SK-N-SH (cell line): ENCODE measurements at regions not wholly inside any gene's neighbourhood (a gene's known extent, or its start where the extent isn't known, plus 50 kb on each side); places are given as distances from the start of the nearest gene placed in this dataset.
A peak's percentile ranks its signal among the peaks of the same experiment; 100 is the strongest.

Experiments
- CTCF ChIA-PET: fragments of 300-600, 350-600 bp; formaldehyde crosslinking; extraction: SDS; loops from one replicate; lab custom pipeline; 2021; lab: Yijun Ruan, JAX
- POLR2A ChIA-PET: fragments of 350-600 bp; sonication (Branson Sonifier 250); formaldehyde crosslinking; extraction: SDS; loops from one replicate; lab custom pipeline; 2020; ENCODE audit warnings: antibody characterized with exemption, inconsistent platforms; lab: Yijun Ruan, JAX
- DNase-seq: peaks from one replicate; pipeline ENCODE4 v3.0.0; 2012
- H2AFZ ChIP-seq: fragments of 200-600 bp; sonication (generic); 2 replicates; pipeline ENCODE4 v1.8.1; 2016; ENCODE audit warnings: antibody characterized with exemption, mild to moderate bottlenecking, low read depth
- H3F3A ChIP-seq: fragments of 200-600 bp; sonication (generic); replicated peaks from 2 replicates; pipeline ENCODE3; 2016; ENCODE audit warnings: antibody characterized with exemption, mild to moderate bottlenecking; ENCODE audit not compliant: insufficient read depth
- H3K27ac ChIP-seq, 2 experiments: fragments of 200-500 bp in 1 of 2; fragments of 200-600 bp in 1 of 2; sonication (Bioruptor generic) in 1 of 2; sonication (generic), shearing (Covaris generic) in 1 of 2; 2 replicates each; pipeline versions ENCODE4 v1.5.1 to v1.6.1; 2014 to 2016; ENCODE audit warnings: low read depth in 2 of 2, inconsistent platforms in 1 of 2, low read length in 1 of 2, mild to moderate bottlenecking in 1 of 2, mixed read lengths in 1 of 2
- H3K27me3 ChIP-seq: fragments of 200-600 bp; sonication (generic), shearing (Covaris generic); 2 replicates; pipeline ENCODE4 v1.6.1; 2016; ENCODE audit warnings: mixed run types; ENCODE audit not compliant: insufficient read depth
- H3K36me3 ChIP-seq, 2 experiments: fragments of 200-500 bp in 1 of 2; fragments of 200-600 bp in 1 of 2; sonication (Bioruptor generic) in 1 of 2; sonication (generic) in 1 of 2; replicated peaks in 1 of 2; 2 replicates each; pipeline versions ENCODE3 to v1.5.1; 2014 to 2016; ENCODE audit warnings: low read length in 1 of 2, mild to moderate bottlenecking in 1 of 2; ENCODE audit not compliant: insufficient read depth in 2 of 2, control insufficient read depth in 1 of 2
- H3K4me1 ChIP-seq, 2 experiments: fragments of 200-500 bp in 1 of 2; fragments of 200-600 bp in 1 of 2; sonication (Bioruptor generic) in 1 of 2; sonication (generic), shearing (Covaris generic) in 1 of 2; 2 replicates each; pipeline versions ENCODE4 v1.5.1 to v1.6.1; 2014 to 2016; ENCODE audit warnings: low read depth in 1 of 2, low read length in 1 of 2, mixed run types in 1 of 2; ENCODE audit not compliant: insufficient read depth in 2 of 2, control insufficient read depth in 1 of 2
- H3K4me2 ChIP-seq: fragments of 200-600 bp; sonication (generic), shearing (Covaris generic); 2 replicates; pipeline ENCODE4 v1.6.1; 2017; ENCODE audit warnings: mixed run types
- H3K4me3 ChIP-seq, 2 experiments: fragments of 200-500 bp in 1 of 2; fragments of 200-600 bp in 1 of 2; sonication (Bioruptor generic) in 1 of 2; sonication (generic), shearing (Covaris generic) in 1 of 2; 2 replicates each; pipeline versions ENCODE4 v1.5.1 to v1.8.1; 2014 to 2016; ENCODE audit warnings: low read depth in 2 of 2, inconsistent platforms in 1 of 2, low read length in 1 of 2, mild to moderate bottlenecking in 1 of 2, mixed read lengths in 1 of 2, moderate library complexity in 1 of 2
- H3K79me2 ChIP-seq: fragments of 200-600 bp; sonication (generic); 2 replicates; pipeline ENCODE4 v1.8.1; 2017; ENCODE audit warnings: mild to moderate bottlenecking; ENCODE audit not compliant: insufficient read depth
- H3K9ac ChIP-seq: fragments of 200-600 bp; sonication (generic); 2 replicates; pipeline ENCODE4 v1.6.1; 2017; ENCODE audit warnings: mixed run types
- H3K9me2 ChIP-seq: fragments of 200-600 bp; sonication (generic); 2 replicates; pipeline ENCODE4 v1.6.1; 2017; ENCODE audit warnings: mixed run types
- H3K9me3 ChIP-seq: fragments of 200-600 bp; sonication (generic); 2 replicates; pipeline ENCODE4 v1.6.1; 2017; ENCODE audit warnings: mixed run types, mild to moderate bottlenecking, moderate library complexity
- H4K20me1 ChIP-seq: fragments of 200-600 bp; sonication (generic); 2 replicates; pipeline ENCODE4 v1.6.1; 2017; ENCODE audit warnings: mild to moderate bottlenecking, mixed run types; ENCODE audit not compliant: insufficient read depth
- ELF1 ChIP-seq: IDR thresholded peaks from 2 replicates; pipeline ENCODE4 v1.4.0; 2012
- EP300 ChIP-seq, 2 experiments: IDR thresholded peaks; 2 replicates each; pipeline versions ENCODE4 v1.4.0 to v1.6.1; 2012; ENCODE audit warnings: borderline replicate concordance in 1 of 2, low read depth in 1 of 2, low read length in 1 of 2
- FOXJ3 ChIP-seq: sonication (generic); formaldehyde crosslinking; IDR thresholded peaks from 2 replicates; pipeline ENCODE4 v1.5.1; 2020; ENCODE audit warnings: mild to moderate bottlenecking, missing genetic modification reagents
- MEF2A ChIP-seq: IDR thresholded peaks from 2 replicates; pipeline ENCODE4 v1.4.0; 2012; ENCODE audit warnings: low read depth, borderline replicate concordance
- MXI1 ChIP-seq: IDR thresholded peaks from 2 replicates; pipeline ENCODE4 v1.6.1; 2012; ENCODE audit warnings: mild to moderate bottlenecking, low read depth, low read length, improper control_type of control experiment
- NRF1 ChIP-seq: IDR thresholded peaks from 2 replicates; pipeline ENCODE4 v1.6.1; 2012; ENCODE audit warnings: low read depth, mild to moderate bottlenecking, low read length
- PBX3 ChIP-seq: IDR thresholded peaks from 2 replicates; pipeline ENCODE4; 2012
- RAD21 ChIP-seq: IDR thresholded peaks from 2 replicates; pipeline ENCODE4 v1.6.1; 2012; ENCODE audit warnings: mild to moderate bottlenecking, low read length
- RCOR1 ChIP-seq: fragments of 150-350 bp; IDR thresholded peaks from 2 replicates; pipeline ENCODE4 v1.6.1; 2017; ENCODE audit warnings: antibody characterized with exemption, low read length
- REST ChIP-seq: IDR thresholded peaks from 2 replicates; pipeline ENCODE4 v1.6.1; 2012; ENCODE audit warnings: mild to moderate bottlenecking, low read depth, low read length, moderate library complexity
- RFX5 ChIP-seq: IDR thresholded peaks from 2 replicates; pipeline ENCODE4 v1.6.1; 2012; ENCODE audit warnings: mild to moderate bottlenecking, improper control_type of control experiment, low read length
- SIN3A ChIP-seq: IDR thresholded peaks from 2 replicates; pipeline ENCODE4 v1.6.1; 2012; ENCODE audit warnings: low read depth, mild to moderate bottlenecking, low read length, moderate library complexity, borderline replicate concordance
- TAF1 ChIP-seq: IDR thresholded peaks from 2 replicates; pipeline ENCODE4 v1.6.1; 2012; ENCODE audit warnings: low read depth, mild to moderate bottlenecking, low read length, moderate library complexity, borderline replicate concordance
- TEAD4 ChIP-seq: IDR thresholded peaks from 2 replicates; pipeline ENCODE4 v1.4.0; 2012; ENCODE audit warnings: mild to moderate bottlenecking, borderline replicate concordance; ENCODE audit not compliant: insufficient read depth
- USF1 ChIP-seq: IDR thresholded peaks from 2 replicates; pipeline ENCODE4 v1.4.0; 2012; ENCODE audit warnings: low read depth, borderline replicate concordance
- WGBS: methylation state at CpG from one replicate; pipeline ENCODE4 v1.1.6; 2017; ENCODE audit warnings: low lambda C conversion rate; 5-methylcytosine and 5-hydroxymethylcytosine counted together

GRCh38 chr6:144844596-144844995 lies 559.5 kb downstream of the UTRN start:
- no peak for DNase-seq
- H3K4me1 ChIP-seq = peaks cover 0 to 5% of the 10 kb centered on the region in 2 experiments; a peak in 2 of 4 replicates
- no peaks in the 10 kb centered on the region for H3K79me2 ChIP-seq
- no peak overlapping the region for H3K9ac ChIP-seq
- H4K20me1 ChIP-seq = no peaks in the 10 kb centered on the region
- no peaks in the 10 kb centered on the region for H3F3A ChIP-seq
- H3K9me3 ChIP-seq = no peaks in the 10 kb centered on the region
- TF ChIP-seq EP300 (IDR thresholded peaks at IDR 0.05; ENCODE audit: borderline replicate concordance in 1 of 2, low read depth in 1 of 2, low read length in 1 of 2) (no peak), RFX5 (no peak), USF1 (no peak), SIN3A (no peak), TAF1 (no peak), NRF1 (no peak), MXI1 (no peak)
- H3K9me2 ChIP-seq = no peaks in the 10 kb centered on the region
- peaks cover 0 to 4% of the 10 kb centered on the region in 2 experiments for H3K36me3 ChIP-seq
- no peak overlapping the region for H3K4me2 ChIP-seq
- H3K27ac ChIP-seq = no peak overlapping the region
- H2AFZ ChIP-seq = no peak overlapping the region
- H3K27me3 ChIP-seq = no peaks in the 10 kb centered on the region
- no peak overlapping the region for H3K4me3 ChIP-seq
- WGBS = 62% methylated on average over 3 of the region's 3 CpGs
- ChIA-PET CTCF (interaction anchor here (0.6 kb wide), 1 partner anchor 734 kb away, joined by 3 read pairs; no protein-coding TSS in a partner anchor), POLR2A (no interaction called here)

DNA sequence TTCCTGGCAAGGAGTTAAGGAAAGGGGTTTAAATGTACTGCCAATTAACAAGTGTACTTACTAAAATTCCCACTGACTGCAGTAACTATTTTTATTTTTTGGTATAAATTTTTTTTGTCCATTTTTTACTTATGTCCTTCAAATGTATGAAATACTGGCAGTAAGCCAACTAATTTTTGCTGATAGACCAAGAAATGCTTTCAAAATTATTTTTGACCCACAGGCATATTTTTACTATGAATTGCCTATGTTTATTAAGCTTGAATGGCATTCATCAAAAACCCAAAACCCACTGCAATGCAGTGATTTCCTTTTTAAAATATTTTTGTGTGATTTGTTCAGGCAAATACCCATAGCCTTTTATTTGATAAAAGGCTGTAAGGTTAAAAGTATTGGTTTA lies 560.1 kb downstream of the UTRN start:
- Histone ChIP-seq H3K4me1 (peaks cover 0 to 5% of the 10 kb centered on the region in 2 experiments; a peak in 2 of 4 replicates), H3K27me3 (no peaks in the 10 kb centered on the region), H2AFZ (no peak overlapping the region), H3K36me3 (peaks cover 0 to 4% of the 10 kb centered on the region in 2 experiments), H3K79me2 (no peaks in the 10 kb centered on the region)
- TF ChIP-seq PBX3 = peak; percentile 9; the same call in 1 of the 2 replicates
- TF ChIP-seq MEF2A = no peak
- TF ChIP-seq, all 33 proteins: peak for 1
- Histone ChIP-seq H3K9me2 (no peaks in the 10 kb centered on the region), H3K4me3 (no peak overlapping the region), H3F3A (no peaks in the 10 kb centered on the region), H3K27ac (no peak overlapping the region; a peak in 1 of 4 replicates), H3K9me3 (no peaks in the 10 kb centered on the region), H3K4me2 (no peak overlapping the region), H3K9ac (no peak overlapping the region), H4K20me1 (no peaks in the 10 kb centered on the region)
- no peak for DNase-seq
- CTCF ChIA-PET = no interaction called here
- POLR2A ChIA-PET = no interaction called here

DNA sequence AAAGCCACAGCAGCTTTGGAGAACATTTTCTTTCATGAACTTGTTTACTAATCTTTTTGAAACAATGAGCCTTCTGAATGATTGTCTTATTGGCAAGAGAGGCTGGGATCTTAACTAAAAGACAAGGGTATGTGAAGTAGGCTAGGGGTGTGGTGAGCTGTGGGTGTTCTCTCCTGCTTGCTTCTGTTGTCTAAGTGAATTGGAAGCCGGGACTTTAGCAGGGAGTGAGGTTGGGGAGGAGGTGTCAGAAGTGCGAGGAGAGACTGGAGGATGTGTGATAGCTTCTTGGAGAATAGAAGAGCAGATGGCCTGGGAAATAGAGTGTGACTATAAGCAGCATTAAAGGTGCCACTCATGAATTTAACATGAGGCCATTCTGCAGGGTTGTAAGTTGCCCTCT lies 562.8 kb downstream of the UTRN start:
- Histone ChIP-seq H3F3A (no peaks in the 10 kb centered on the region), H3K27ac (no peak overlapping the region), H3K4me3 (no peak overlapping the region), H3K9me2 (no peaks in the 10 kb centered on the region), H2AFZ (no peak overlapping the region), H3K36me3 (peaks cover 0 to 6% of the 10 kb centered on the region in 2 experiments), H3K9me3 (no peaks in the 10 kb centered on the region), H3K79me2 (no peaks in the 10 kb centered on the region), H3K4me1 (peaks cover 0 to 5% of the 10 kb centered on the region in 2 experiments; a peak in 2 of 4 replicates), H4K20me1 (no peaks in the 10 kb centered on the region), H3K4me2 (no peak overlapping the region), H3K27me3 (no peaks in the 10 kb centered on the region), H3K9ac (no peak overlapping the region)
- POLR2A ChIA-PET = no interaction called here
- CTCF ChIA-PET = interaction anchor here (1.0 to 1.3 kb wide), 2 partner anchors 10 to 263 kb away, joined by 3 to 4 read pairs; no protein-coding TSS in a partner anchor
- WGBS = 53% methylated on average over 2 of the region's 2 CpGs
- DNase-seq = no peak
- no peak for TF ChIP-seq PBX3
- TF ChIP-seq RFX5 = no peak
- no peak for TF ChIP-seq MXI1
- no peak for TF ChIP-seq TEAD4
- TF ChIP-seq ELF1 = no peak
- TF ChIP-seq FOXJ3 (CRISPR knock-in tag) = no peak
- TF ChIP-seq NRF1 = no peak
- no peak for TF ChIP-seq TAF1
- no peak for TF ChIP-seq REST
- no peak for TF ChIP-seq MEF2A
- TF ChIP-seq RCOR1 = no peak
- TF ChIP-seq RAD21 = no peak
